Bronchial epithelial cell (primary cell): ENCODE measurements at regions not wholly inside any gene's neighbourhood (a gene's known extent, or its start where the extent isn't known, plus 50 kb on each side); places are given as distances from the start of the nearest gene placed in this dataset.

Experiments
- DNase-seq: peaks from one replicate; pipeline ENCODE4 v3.0.0-alpha.2; 2010; ENCODE audit warnings: low read depth
- FAIRE-seq: peaks from 2 replicates; lab custom pipeline; 2011; peaks lifted over from hg19 to GRCh38; lab: Jason Lieb, UNC
- H3K27me3 ChIP-seq: 2 replicates; pipeline ENCODE4 v1.5.1; 2011; ENCODE audit warnings: low read length; ENCODE audit not compliant: control insufficient read depth, insufficient read depth
- H3K36me3 ChIP-seq: 2 replicates; pipeline ENCODE4 v1.5.1; 2011; ENCODE audit warnings: low read length; ENCODE audit not compliant: control insufficient read depth, insufficient read depth
- H3K4me3 ChIP-seq: 2 replicates; pipeline ENCODE4 v1.5.1; 2011; ENCODE audit warnings: mild to moderate bottlenecking, low read depth, low read length, control low read depth
- TF ChIP-seq, protein P1 (sequence below): IDR thresholded peaks from 2 replicates; pipeline ENCODE4 v1.5.1; 2011; ENCODE audit warnings: mild to moderate bottlenecking, moderate library complexity, low read length, control low read depth, inconsistent platforms; ENCODE audit not compliant: insufficient read depth, severe bottlenecking

DNA sequence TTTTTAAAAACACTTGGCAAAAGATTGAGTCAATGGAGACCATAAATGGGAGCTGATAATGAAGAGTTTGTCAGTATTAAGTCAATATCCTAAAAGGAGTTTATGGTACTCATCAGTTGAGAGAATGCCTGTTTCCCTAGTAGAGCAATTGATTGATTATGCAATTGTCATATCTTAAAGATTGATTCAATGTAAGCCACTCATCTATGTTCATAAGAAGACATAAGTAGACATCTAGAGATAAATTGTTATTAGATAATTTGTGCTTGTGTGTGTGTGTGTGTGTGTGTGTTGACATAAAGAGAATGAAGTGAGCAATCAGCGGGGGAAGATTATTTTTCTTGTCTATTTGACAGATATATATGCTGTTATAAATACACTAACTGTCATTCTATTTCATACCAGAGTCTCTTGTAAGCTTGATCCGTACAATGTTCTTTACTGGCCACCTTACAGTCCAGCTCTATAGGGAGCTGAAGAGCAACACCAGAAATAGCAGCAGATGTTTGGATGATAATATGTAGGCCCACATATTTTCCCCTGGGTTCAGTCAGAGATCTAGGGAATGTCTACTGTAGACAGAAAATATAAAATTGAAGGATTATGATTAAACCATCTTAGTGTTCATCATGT, 848.6 kb upstream of the EPHA6 start:
- FAIRE-seq: no peak

DNA sequence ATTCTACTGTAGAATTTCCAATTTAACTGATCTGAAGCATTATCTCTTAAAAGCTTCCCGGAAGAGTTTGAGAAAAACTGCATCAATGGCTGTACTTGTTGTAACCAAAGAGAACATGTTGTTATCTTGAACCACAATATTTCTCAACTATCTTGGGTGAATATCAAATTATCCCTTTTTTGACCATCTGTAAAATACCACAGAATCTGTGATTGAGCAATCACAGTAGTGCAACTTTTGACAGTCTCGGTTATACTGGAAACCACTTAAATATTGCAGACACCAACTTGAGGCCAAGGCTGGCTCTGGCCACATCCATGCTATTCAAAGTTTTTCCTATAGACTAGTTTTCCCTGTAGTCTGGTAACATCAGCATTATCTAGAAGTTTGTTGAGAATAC, 842.8 kb upstream of the EPHA6 start:
- TF ChIP-seq, protein P1, sequence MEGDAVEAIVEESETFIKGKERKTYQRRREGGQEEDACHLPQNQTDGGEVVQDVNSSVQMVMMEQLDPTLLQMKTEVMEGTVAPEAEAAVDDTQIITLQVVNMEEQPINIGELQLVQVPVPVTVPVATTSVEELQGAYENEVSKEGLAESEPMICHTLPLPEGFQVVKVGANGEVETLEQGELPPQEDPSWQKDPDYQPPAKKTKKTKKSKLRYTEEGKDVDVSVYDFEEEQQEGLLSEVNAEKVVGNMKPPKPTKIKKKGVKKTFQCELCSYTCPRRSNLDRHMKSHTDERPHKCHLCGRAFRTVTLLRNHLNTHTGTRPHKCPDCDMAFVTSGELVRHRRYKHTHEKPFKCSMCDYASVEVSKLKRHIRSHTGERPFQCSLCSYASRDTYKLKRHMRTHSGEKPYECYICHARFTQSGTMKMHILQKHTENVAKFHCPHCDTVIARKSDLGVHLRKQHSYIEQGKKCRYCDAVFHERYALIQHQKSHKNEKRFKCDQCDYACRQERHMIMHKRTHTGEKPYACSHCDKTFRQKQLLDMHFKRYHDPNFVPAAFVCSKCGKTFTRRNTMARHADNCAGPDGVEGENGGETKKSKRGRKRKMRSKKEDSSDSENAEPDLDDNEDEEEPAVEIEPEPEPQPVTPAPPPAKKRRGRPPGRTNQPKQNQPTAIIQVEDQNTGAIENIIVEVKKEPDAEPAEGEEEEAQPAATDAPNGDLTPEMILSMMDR: no peak
- Histone ChIP-seq H3K4me3 (no peak overlapping the region), H3K27me3 (no peaks in the 10 kb centered on the region), H3K36me3 (no peaks in the 10 kb centered on the region)
- DNase-seq: no peak
- no peak for FAIRE-seq

More for the DNA sequence above, 848.6 kb upstream of the EPHA6 start:
- Histone ChIP-seq H3K27me3 (no peaks in the 10 kb centered on the region), H3K36me3 (no peaks in the 10 kb centered on the region), H3K4me3 (no peak overlapping the region)
- no peak for DNase-seq
- TF ChIP-seq, protein P1: no peak

DNA sequence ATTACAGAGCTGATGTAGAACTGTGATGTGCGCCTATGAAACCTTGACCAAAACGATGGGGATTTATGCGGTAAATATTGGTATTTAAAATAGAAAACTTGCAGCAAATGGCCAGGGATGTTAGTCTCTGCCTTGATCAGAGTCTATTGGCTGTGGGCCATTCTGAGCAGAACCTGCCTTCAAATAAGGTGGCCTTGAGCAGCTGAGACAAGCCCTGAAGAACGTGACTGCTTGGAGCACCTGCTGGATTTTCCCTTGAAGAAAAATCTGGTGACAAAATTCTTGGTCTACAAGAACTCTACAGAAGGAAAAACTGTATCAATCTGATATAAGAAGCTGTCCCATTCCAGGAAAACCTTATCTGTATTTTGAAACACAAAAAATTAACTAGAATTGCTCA, 820.1 kb upstream of the EPHA6 start:
- FAIRE-seq: no peak
- Histone ChIP-seq H3K27me3 (no peaks in the 10 kb centered on the region), H3K36me3 (no peaks in the 10 kb centered on the region), H3K4me3 (no peak overlapping the region)
- TF ChIP-seq, protein P1: no peak
- DNase-seq: no peak

DNA sequence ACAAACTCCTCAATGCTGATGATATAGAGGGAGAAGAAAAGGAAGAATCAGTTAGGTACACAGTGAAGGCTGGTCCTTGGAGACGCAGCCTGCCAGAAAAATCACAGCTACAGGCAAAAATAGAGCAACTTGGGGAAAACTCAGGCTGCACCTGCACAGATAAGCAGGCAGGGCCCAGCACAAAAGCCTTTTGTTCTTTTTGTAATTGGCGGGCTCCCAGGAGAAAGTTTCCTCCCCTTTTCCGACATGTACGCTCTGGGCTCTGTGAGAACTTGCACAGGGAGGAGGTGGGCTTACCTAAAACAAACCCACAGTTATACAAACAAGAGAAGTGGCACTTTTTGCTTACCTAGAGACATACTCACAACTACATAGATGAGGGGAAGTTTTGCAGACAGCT, 813.4 kb upstream of the EPHA6 start:
- Histone ChIP-seq H3K4me3 (no peak overlapping the region), H3K36me3 (no peaks in the 10 kb centered on the region), H3K27me3 (no peaks in the 10 kb centered on the region)
- no peak for FAIRE-seq
- no peak for DNase-seq
- TF ChIP-seq, protein P1: no peak

DNA sequence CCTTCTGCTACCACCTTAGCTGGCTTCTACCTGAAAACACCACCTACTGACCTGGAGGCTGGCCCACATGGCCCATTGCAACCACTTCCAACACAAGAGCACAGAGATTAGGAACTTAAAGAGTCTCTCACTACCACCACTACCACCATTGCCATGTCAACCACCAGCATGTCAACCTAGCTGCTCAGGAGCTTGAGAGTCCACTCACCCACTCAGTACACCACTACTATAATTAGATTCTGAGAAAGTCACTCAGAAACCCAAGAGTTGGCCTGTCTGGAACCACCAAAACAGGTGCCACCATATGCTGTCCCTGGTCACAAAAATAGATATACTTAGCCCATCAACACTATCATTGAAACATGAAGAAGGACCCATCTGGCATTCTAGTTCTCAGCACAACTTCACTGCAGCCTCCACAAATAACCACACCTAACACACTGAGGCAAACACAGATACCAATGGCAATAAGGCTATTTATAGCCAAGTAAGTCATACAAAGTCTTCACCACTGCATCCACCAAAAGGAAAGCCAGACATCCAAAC, 806.7 kb upstream of the EPHA6 start:
- DNase-seq: no peak
- H3K27me3 ChIP-seq: no peaks in the 10 kb centered on the region
- no peaks in the 10 kb centered on the region for H3K36me3 ChIP-seq
- H3K4me3 ChIP-seq: no peak overlapping the region
- FAIRE-seq: no peak
- TF ChIP-seq, protein P1: no peak

DNA sequence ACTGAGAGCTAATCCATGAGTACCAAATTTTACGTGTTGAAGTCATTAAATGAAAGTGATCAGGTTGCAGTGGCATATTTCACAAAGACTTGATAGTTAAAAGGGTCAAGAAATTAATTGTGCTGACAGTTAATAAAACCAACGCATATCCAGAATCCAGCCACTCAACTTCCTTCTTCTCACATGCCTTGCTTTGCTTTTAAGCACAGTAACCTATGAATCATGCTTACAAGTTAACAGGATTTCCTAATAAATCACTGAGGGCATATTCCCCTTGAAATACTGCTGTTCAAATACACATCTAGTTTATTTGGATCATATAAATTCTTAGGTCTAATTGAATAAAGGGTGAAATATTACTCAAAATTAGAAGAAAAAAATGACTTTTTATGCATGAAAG, 801.5 kb upstream of the EPHA6 start:
- Histone ChIP-seq H3K27me3 (no peaks in the 10 kb centered on the region), H3K36me3 (no peaks in the 10 kb centered on the region), H3K4me3 (no peak overlapping the region)
- TF ChIP-seq, protein P1: no peak
- FAIRE-seq (no peak), DNase-seq (peak; percentile 27)
